K562 (cell line): ENCODE measurements at regions not wholly inside any gene's neighbourhood (a gene's known extent, or its start where the extent isn't known, plus 50 kb on each side); places are given as distances from the start of the nearest gene placed in this dataset.

ENCODE experiments used
- ATAC-seq: fragments of 200-7000 bp; cut with Tn5 transposase; 3 replicates; pipeline ENCODE4 v1.9.1; 2020; ENCODE audit warnings: moderate library complexity
- BruUV-seq: library from RNA; stranded (reverse); fragments of 400-500 nt; replicated peaks from 2 replicates; lab custom pipeline; 2021; lab: Mats Ljungman, UMichigan
- CTCF ChIA-PET: fragments of 300-600 bp; formaldehyde crosslinking; extraction: SDS; loops from one replicate; lab custom pipeline; 2021; ENCODE audit warnings: low intra/inter-chr PET ratio; lab: Yijun Ruan, JAX
- POLR2A ChIA-PET: fragments of 300-600, 350-650 bp; sonication (Branson Sonifier 250); formaldehyde crosslinking; extraction: SDS; loops from one replicate; lab custom pipeline; 2021; ENCODE audit warnings: antibody characterized with exemption, inconsistent platforms; lab: Yijun Ruan, JAX
- DNase-seq, 4 experiments: peaks; one replicate each; pipeline versions ENCODE4 v3.0.0 to v3.0.0-alpha.2; 2011 to 2018; ENCODE audit warnings: low spot score in 3 of 4, mixed read lengths in 3 of 4; ENCODE audit errors: extremely low read depth in 1 of 4
- FAIRE-seq: peaks from 2 replicates; lab custom pipeline; 2011; peaks lifted over from hg19 to GRCh38; lab: Jason Lieb, UNC
- H2AFZ ChIP-seq: 2 replicates; pipeline ENCODE4 v1.6.0; 2011; ENCODE audit warnings: low read depth, low read length, control low read depth, inconsistent platforms
- H3K27ac ChIP-seq: fragments of 200-600 bp; 3 replicates; pipeline ENCODE4 v1.8.0; 2011; ENCODE audit warnings: low read depth, mild to moderate bottlenecking, control low read depth, inconsistent platforms, low read length, moderate library complexity, mixed read lengths; ENCODE audit errors: extremely low read depth
- H3K27me3 ChIP-seq, 2 experiments: fragments of 300-600 bp in 1 of 2; 2 replicates in 1 of 2; 3 replicates in 1 of 2; pipeline versions ENCODE4 v1.6.0 to v1.8.0; 2011; ENCODE audit warnings: inconsistent platforms in 2 of 2, low read length in 2 of 2, mild to moderate bottlenecking in 1 of 2, mixed read lengths in 1 of 2, moderate library complexity in 1 of 2; ENCODE audit not compliant: control insufficient read depth in 2 of 2, insufficient read depth in 2 of 2
- H3K36me3 ChIP-seq: fragments of 300-600 bp; 3 replicates; pipeline ENCODE4 v1.8.0; 2011; ENCODE audit warnings: mild to moderate bottlenecking, low read length, inconsistent platforms; ENCODE audit not compliant: control insufficient read depth, insufficient read depth
- H3K4me1 ChIP-seq, 2 experiments: fragments of 200-600 bp in 1 of 2; replicated peaks in 1 of 2; 2 replicates in 1 of 2; 3 replicates in 1 of 2; pipeline versions ENCODE4 v1.5.1 to v1.8.0; 2011; ENCODE audit warnings: inconsistent platforms in 2 of 2, low read length in 2 of 2, mild to moderate bottlenecking in 1 of 2, mixed read lengths in 1 of 2, moderate library complexity in 1 of 2; ENCODE audit not compliant: control insufficient read depth in 2 of 2, insufficient read depth in 2 of 2
- H3K4me2 ChIP-seq: 2 replicates; pipeline ENCODE4 v1.6.1; 2011; ENCODE audit warnings: low read length, control low read depth, inconsistent platforms, mixed read lengths; ENCODE audit not compliant: insufficient read depth
- H3K4me3 ChIP-seq: fragments of 200-600 bp; sonication (generic), shearing (Covaris generic); 2 replicates; pipeline ENCODE4 v1.5.1; 2016; ENCODE audit warnings: control low read depth, inconsistent platforms
- H3K79me2 ChIP-seq: fragments of 200-600 bp; 3 replicates; pipeline ENCODE4 v1.8.0; 2011; ENCODE audit warnings: low read length, inconsistent platforms; ENCODE audit not compliant: control insufficient read depth, insufficient read depth
- H3K9ac ChIP-seq, 2 experiments: 2 replicates each; pipeline versions ENCODE4 v1.6.0 to v1.6.1; 2011; ENCODE audit warnings: low read depth in 2 of 2, low read length in 2 of 2, control low read depth in 1 of 2, inconsistent platforms in 1 of 2, mild to moderate bottlenecking in 1 of 2, mixed read lengths in 1 of 2; ENCODE audit not compliant: insufficient read depth in 1 of 2
- H3K9me1 ChIP-seq: one replicate; pipeline ENCODE4 v1.6.0; 2011; ENCODE audit warnings: inconsistent platforms, mild to moderate bottlenecking, low read length, moderate library complexity; ENCODE audit not compliant: control insufficient read depth, insufficient read depth
- H3K9me3 ChIP-seq: replicated peaks from 2 replicates; pipeline ENCODE4 v1.5.1; 2011; ENCODE audit warnings: low read depth, low read length, inconsistent platforms; ENCODE audit not compliant: control insufficient read depth, insufficient read depth
- H4K20me1 ChIP-seq: replicated peaks from 2 replicates; pipeline ENCODE4 v1.6.1; 2011; ENCODE audit warnings: low read length, inconsistent platforms, mixed read lengths; ENCODE audit not compliant: control insufficient read depth, insufficient read depth
- CHCHD3 ChIP-seq: fragments of 250-450 bp; sonication (Bioruptor Pico); IDR thresholded peaks from 2 replicates; pipeline ENCODE4 v2.1.2; 2022; ENCODE audit warnings: mild to moderate bottlenecking
- CSDE1 ChIP-seq, 2 experiments: fragments of 450-650 bp; IDR thresholded peaks; 2 replicates each; pipeline ENCODE4 v1.6.1; 2016; ENCODE audit warnings: mild to moderate bottlenecking in 1 of 2
- KDM5B ChIP-seq: fragments of 200-600 bp; sonication (generic); IDR thresholded peaks from 2 replicates; pipeline ENCODE4 v1.6.1; 2012; ENCODE audit warnings: low read depth, mild to moderate bottlenecking, moderate library complexity, low read length, control low read depth, inconsistent platforms; ENCODE audit not compliant: insufficient replicate concordance
- NUFIP1 ChIP-seq: fragments of 450-650 bp; IDR thresholded peaks from 2 replicates; pipeline ENCODE4 v1.6.1; 2018; ENCODE audit not compliant: partially characterized antibody
- RAD21 ChIP-seq, 2 experiments: fragments of 250-450 bp in 1 of 2; fragments of 450-650 bp in 1 of 2; sonication (Bioruptor Pico) in 1 of 2; formaldehyde crosslinking in 1 of 2; IDR thresholded peaks in 1 of 2; conservative IDR thresholded peaks in 1 of 2; 2 replicates each; pipeline versions ENCODE4 v1.4.0 to v1.8.0; 2020 to 2022; ENCODE audit warnings: mild to moderate bottlenecking in 2 of 2, moderate library complexity in 1 of 2
- SNIP1 ChIP-seq: fragments of 450-650 bp; IDR thresholded peaks from 2 replicates; pipeline ENCODE4 v1.7.1; 2017; ENCODE audit warnings: low read depth, mild to moderate bottlenecking
- ZNF253 ChIP-seq: fragments of 250-450 bp; sonication (Bioruptor Pico); conservative IDR thresholded peaks from 2 replicates; pipeline ENCODE4 v1.6.1; 2021; ENCODE audit warnings: mild to moderate bottlenecking
- ZNF318 ChIP-seq, 2 experiments: fragments of 450-650 bp; IDR thresholded peaks; 2 replicates each; pipeline ENCODE4 v1.6.1; 2016; ENCODE audit warnings: mild to moderate bottlenecking in 2 of 2, borderline replicate concordance in 1 of 2, low read depth in 1 of 2, moderate library complexity in 1 of 2
- ZNF347 ChIP-seq: fragments of 450-650 bp; formaldehyde crosslinking; IDR thresholded peaks from 2 replicates; pipeline ENCODE4 v1.4.0; 2020; ENCODE audit warnings: low read depth, mild to moderate bottlenecking, moderate library complexity
- WGBS: fragments of 100-300 bp; shearing (Covaris generic); methylation state at CpG from one replicate; pipeline ENCODE4 v1.1.6; 2016; ENCODE audit warnings: low coverage, mixed read lengths; ENCODE audit not compliant: insufficient coverage; ENCODE audit errors: missing lambda C conversion rate; 5-methylcytosine and 5-hydroxymethylcytosine counted together
- in situ Hi-C: fragments of 300-500 bp; cut with MboI; formaldehyde crosslinking; loops from 4 replicates; pipeline ENCODE4 v1.15.0; 2018; ENCODE audit warnings: inconsistent platforms, mixed read lengths
- intact Hi-C: fragments of 100-400 bp; cut with micrococcal nuclease; formaldehyde crosslinking; loops from 2 replicates; pipeline ENCODE4 v1.14.2; 2022

GRCh38 chr5:105773241-105773640 is 1897.5 kb downstream of the EFNA5 start:
- Histone ChIP-seq H3K9me3 (no peaks in the 10 kb centered on the region), H3K9me1 (no peaks in the 10 kb centered on the region), H3K27me3 (no peaks in the 10 kb centered on the region), H3K4me3 (no peak overlapping the region), H3K4me1 (no peaks in the 10 kb centered on the region), H4K20me1 (no peaks in the 10 kb centered on the region), H3K79me2 (no peaks in the 10 kb centered on the region), H3K36me3 (no peaks in the 10 kb centered on the region), H2AFZ (no peak overlapping the region), H3K27ac (no peak overlapping the region), H3K4me2 (no peak overlapping the region), H3K9ac (no peak overlapping the region)
- ATAC-seq, result no peak
- no peak for DNase-seq
- intact Hi-C loops (no loop called here), in situ Hi-C loops (no loop called here)
- no peak for TF ChIP-seq SNIP1
- no peak for TF ChIP-seq ZNF253
- TF ChIP-seq NUFIP1, result no peak
- no peak for TF ChIP-seq KDM5B
- no peak for TF ChIP-seq ZNF347 (CRISPR knock-in tag)
- TF ChIP-seq CSDE1 (IDR thresholded peaks at IDR 0.05), result no peak
- no peak for TF ChIP-seq CHCHD3 (CRISPR knock-in tag)
- no peak for TF ChIP-seq RAD21 (CRISPR knock-in tag; conservative IDR thresholded peaks at IDR 0.05 in 1 of 2, IDR thresholded peaks at IDR 0.05 in 1 of 2)
- no peak for TF ChIP-seq ZNF318 (IDR thresholded peaks at IDR 0.05; ENCODE audit: borderline replicate concordance in 1 of 2, low read depth in 1 of 2)
- 2% methylated on average over 3 of the region's 3 CpGs for WGBS
- POLR2A ChIA-PET, result no interaction called here
- no TSS peak for BruUV-seq
- CTCF ChIA-PET, result no interaction called here
- FAIRE-seq, result no peak
